ENCODE measurements at regions not wholly inside any gene's neighbourhood (a gene's known extent, or its start where the extent isn't known, plus 50 kb on each side); places are given as distances from the start of the nearest gene placed in this dataset.
"Not testable (repeated sequence)": the region's sequence is repeated elsewhere in the genome, so short reads cannot be mapped to it uniquely, and the experiment has no call there.

- peak; percentile 83 for DNase-seq (ENCODE audit: low read depth)
These were observed 618.1 kb upstream of the GRIA3 start for GRCh38 chrX:122565952-122566351.

GRCh38 chrX:122566401-122566800 is 617.7 kb upstream of the GRIA3 start:
- no peak for DNase-seq (ENCODE audit: low read depth)

- DNase-seq (ENCODE audit: low read depth) = no peak
These were observed 616.2 kb upstream of the GRIA3 start for GRCh38 chrX:122567911-122568310.

GRCh38 chrX:122572461-122572860 is 611.6 kb upstream of the GRIA3 start:
- DNase-seq (ENCODE audit: low read depth) = no peak

GRCh38 chrX:122579036-122579435 is 605.0 kb upstream of the GRIA3 start:
- no peak for DNase-seq (ENCODE audit: low read depth)

GRCh38 chrX:122579526-122579925 is 604.6 kb upstream of the GRIA3 start:
- no peak for DNase-seq (ENCODE audit: low read depth)

GRCh38 chrX:122582280-122582974 is 601.7 kb upstream of the GRIA3 start:
- DNase-seq (ENCODE audit: low read depth) = no peak

- DNase-seq (ENCODE audit: low read depth) = no peak
These were observed 601.1 kb upstream of the GRIA3 start for GRCh38 chrX:122582975-122583305.

- no peak for DNase-seq (ENCODE audit: low read depth)
These were observed 600.5 kb upstream of the GRIA3 start for GRCh38 chrX:122583551-122583950.

- no peak for DNase-seq (ENCODE audit: low read depth)
These were observed 599.1 kb upstream of the GRIA3 start for GRCh38 chrX:122584981-122585380.

- DNase-seq (ENCODE audit: low read depth) = no peak
These were observed 597.2 kb upstream of the GRIA3 start for GRCh38 chrX:122586831-122587230.

- DNase-seq (ENCODE audit: low read depth) = no peak
These were observed 592.5 kb upstream of the GRIA3 start for GRCh38 chrX:122591546-122591945.

- no peak for DNase-seq (ENCODE audit: low read depth)
These were observed 587.1 kb upstream of the GRIA3 start for GRCh38 chrX:122596998-122597397.

GRCh38 chrX:122622795-122623194 is 561.3 kb upstream of the GRIA3 start:
- no peak for DNase-seq (ENCODE audit: low read depth)

GRCh38 chrX:122625239-122625638 is 558.8 kb upstream of the GRIA3 start:
- no peak for DNase-seq (ENCODE audit: low read depth)

- DNase-seq (ENCODE audit: low read depth) = peak; percentile 32
These were observed 558.3 kb upstream of the GRIA3 start for GRCh38 chrX:122625821-122626220.

- DNase-seq (ENCODE audit: low read depth) = no peak
These were observed 557.2 kb upstream of the GRIA3 start for GRCh38 chrX:122626871-122627270.

- no peak for DNase-seq (ENCODE audit: low read depth)
These were observed 542.9 kb upstream of the GRIA3 start for GRCh38 chrX:122641136-122641535.

- no peak for DNase-seq (ENCODE audit: low read depth)
These were observed 542.3 kb upstream of the GRIA3 start for GRCh38 chrX:122641826-122642225.

- not testable (repeated sequence) for DNase-seq (ENCODE audit: low read depth)
These were observed 528.8 kb upstream of the GRIA3 start for GRCh38 chrX:122655256-122655655.

GRCh38 chrX:122666601-122667000 is 517.5 kb upstream of the GRIA3 start:
- peak; percentile 10 for DNase-seq (ENCODE audit: low read depth)

- DNase-seq (ENCODE audit: low read depth) = no peak
These were observed 516.4 kb upstream of the GRIA3 start for GRCh38 chrX:122667667-122668066.

GRCh38 chrX:122703762-122704161 is 480.3 kb upstream of the GRIA3 start:
- DNase-seq (ENCODE audit: low read depth) = no peak

- DNase-seq (ENCODE audit: low read depth) = no peak
These were observed 444.3 kb upstream of the GRIA3 start for GRCh38 chrX:122739770-122740169.

GRCh38 chrX:122770581-122770980 is 413.5 kb upstream of the GRIA3 start:
- no peak for DNase-seq (ENCODE audit: low read depth)
